T-cell (primary cell): ENCODE measurements at regions not wholly inside any gene's neighbourhood (a gene's known extent, or its start where the extent isn't known, plus 50 kb on each side); places are given as distances from the start of the nearest gene placed in this dataset.

Experiments used
- ATAC-seq, 4 experiments: fragments of 200-7000 bp in 3 of 4; fragments of 150-1000 bp in 1 of 4; cut with Tn5 transposase; replicated peaks in 1 of 4; 1 replicate in 3 of 4; 2 replicates in 1 of 4; pipeline ENCODE4 v1.10.0; 2021; ENCODE audit warnings: moderate library complexity in 3 of 4, mild to moderate bottlenecking in 2 of 4, moderate number of reproducible peaks in 1 of 4
- CTCF ChIA-PET, 2 donors: fragments of 300-600 bp; sonication (Branson Sonifier 250); formaldehyde crosslinking; loops; one replicate each; lab custom pipeline; 2022; ENCODE audit warnings: antibody characterized with exemption in 2 of 2; lab: Charles Lee
- POLR2A ChIA-PET, 2 donors: fragments of 300-600 bp; sonication (Branson Sonifier 250); formaldehyde crosslinking; loops; one replicate each; lab custom pipeline; 2022; ENCODE audit warnings: antibody characterized with exemption in 2 of 2; lab: Charles Lee
- DNase-seq, 35 experiments: peaks; one replicate each; pipeline versions ENCODE4 v3.0.0 to v3.0.0-alpha.2; 2013 to 2023
- H3K27ac ChIP-seq: one replicate; pipeline ENCODE4 v1.5.1; 2013; ENCODE audit warnings: low read length
- H3K27me3 ChIP-seq, 2 experiments: replicated peaks in 1 of 2; 1 replicate in 1 of 2; 2 replicates in 1 of 2; pipeline versions ENCODE4 v1.6.1 to v1.7.0; 2013; ENCODE audit warnings: low read length in 1 of 2, mixed read lengths in 1 of 2; ENCODE audit not compliant: control insufficient read depth in 2 of 2, insufficient read depth in 2 of 2; ENCODE audit errors: extremely low read depth in 1 of 2
- H3K36me3 ChIP-seq, 2 donors: 1 replicate in 1 of 2; 2 replicates in 1 of 2; pipeline versions ENCODE4 v1.6.1 to v1.7.0; 2013; ENCODE audit warnings: low read length in 1 of 2; ENCODE audit not compliant: control insufficient read depth in 2 of 2, insufficient read depth in 1 of 2; ENCODE audit errors: extremely low read depth in 1 of 2
- H3K4me1 ChIP-seq, 2 experiments: 1 replicate in 1 of 2; 2 replicates in 1 of 2; pipeline versions ENCODE4 v1.6.1 to v1.7.0; 2013; ENCODE audit warnings: low read length in 2 of 2, mixed read lengths in 1 of 2; ENCODE audit not compliant: insufficient read depth in 2 of 2, control insufficient read depth in 1 of 2; ENCODE audit errors: extremely low read depth in 1 of 2
- H3K4me3 ChIP-seq, 2 donors: 1 replicate in 1 of 2; 2 replicates in 1 of 2; pipeline versions ENCODE4 v1.5.1 to v1.7.0; 2013; ENCODE audit warnings: mild to moderate bottlenecking in 2 of 2, low read length in 1 of 2, moderate library complexity in 1 of 2; ENCODE audit not compliant: control insufficient read depth in 1 of 2; ENCODE audit errors: extremely low read depth in 1 of 2
- H3K9me3 ChIP-seq: 2 replicates; pipeline ENCODE4 v1.7.0; 2013
- H3K27ac Mint-ChIP-seq, 2 donors: one replicate each; pipeline ENCODE4 v1.8.0; 2020 to 2021; ENCODE audit warnings: mild to moderate bottlenecking in 2 of 2, mixed read lengths in 2 of 2
- H3K27me3 Mint-ChIP-seq, 2 donors: one replicate each; pipeline ENCODE4 v1.8.0; 2021 to 2022; ENCODE audit warnings: mixed read lengths in 2 of 2
- H3K36me3 Mint-ChIP-seq: one replicate; pipeline ENCODE4 v1.8.0; 2021; ENCODE audit warnings: mixed read lengths
- H3K4me1 Mint-ChIP-seq, 3 donors: one replicate each; pipeline ENCODE4 v1.8.0; 2020 to 2022; ENCODE audit warnings: mixed read lengths in 3 of 3, mild to moderate bottlenecking in 1 of 3
- H3K4me3 Mint-ChIP-seq, 3 donors: one replicate each; pipeline ENCODE4 v1.8.0; 2020 to 2022; ENCODE audit warnings: mild to moderate bottlenecking in 3 of 3, mixed read lengths in 3 of 3, moderate library complexity in 3 of 3
- H3K9me3 Mint-ChIP-seq, 3 donors: one replicate each; pipeline ENCODE4 v1.8.0; 2020 to 2022; ENCODE audit warnings: mixed read lengths in 3 of 3
- WGBS: methylation state at CpG from one replicate; pipeline ENCODE4 v1.1.5; 2013; ENCODE audit warnings: missing lambda C conversion rate; ENCODE audit not compliant: insufficient coverage; 5-methylcytosine and 5-hydroxymethylcytosine counted together

GRCh38 chr11:92416971-92417725 lies 192.5 kb downstream of the FAT3 start:
- H3K27me3 Mint-ChIP-seq: no peaks in the 10 kb centered on the region
- H3K27ac ChIP-seq: no peak overlapping the region

GRCh38 chr11:92423115-92424034 lies 198.8 kb downstream of the FAT3 start:
- Histone ChIP-seq H3K4me3 (no peak overlapping the region), H3K27ac (no peak overlapping the region), H3K4me1 (no peaks in the 10 kb centered on the region), H3K9me3 (no peaks in the 10 kb centered on the region), H3K36me3 (no peaks in the 10 kb centered on the region), H3K27me3 (no peaks in the 10 kb centered on the region)
- DNase-seq (no peak), ATAC-seq (no peak)
- Mint-ChIP-seq H3K4me1 (no peaks in the 10 kb centered on the region), H3K4me3 (no peak overlapping the region), H3K9me3 (peaks cover 0 to 10% (median 6%) of the 10 kb centered on the region in 3 donors), H3K27me3 (no peaks in the 10 kb centered on the region), H3K36me3 (no peaks in the 10 kb centered on the region), H3K27ac (no peak overlapping the region)
- ChIA-PET POLR2A (no interaction called here), CTCF (no interaction called here)
- no CpG with 5 or more reads among the region's 6 CpGs for WGBS

More at GRCh38 chr11:92416971-92417725, 192.5 kb downstream of the FAT3 start:
- H3K36me3 Mint-ChIP-seq: no peaks in the 10 kb centered on the region
- Histone ChIP-seq H3K4me1 (no peaks in the 10 kb centered on the region), H3K36me3 (no peaks in the 10 kb centered on the region), H3K4me3 (no peak overlapping the region), H3K27me3 (no peaks in the 10 kb centered on the region), H3K9me3 (no peaks in the 10 kb centered on the region)
- ChIA-PET CTCF (no interaction called here), POLR2A (no interaction called here)
- no peak overlapping the region for H3K27ac Mint-ChIP-seq
- H3K9me3 Mint-ChIP-seq: peaks cover 0 to 4% (median 0%) of the 10 kb centered on the region in 3 donors
- H3K4me3 Mint-ChIP-seq: no peak overlapping the region
- no peak for DNase-seq
- ATAC-seq: no peak
- peaks cover 0 to 3% (median 0%) of the 10 kb centered on the region in 3 donors for H3K4me1 Mint-ChIP-seq
- no CpG with 5 or more reads among the region's 1 CpG for WGBS

- H3K36me3 Mint-ChIP-seq: no peaks in the 10 kb centered on the region
- CTCF ChIA-PET: no interaction called here
Measured at GRCh38 chr11:92424281-92424680, 199.7 kb downstream of the FAT3 start.

GRCh38 chr11:92425127-92425526 lies 200.5 kb downstream of the FAT3 start:
- CTCF ChIA-PET: no interaction called here
- DNase-seq: no peak
- Histone ChIP-seq H3K27ac (no peak overlapping the region), H3K9me3 (no peaks in the 10 kb centered on the region), H3K4me1 (no peaks in the 10 kb centered on the region), H3K27me3 (no peaks in the 10 kb centered on the region), H3K4me3 (no peak overlapping the region), H3K36me3 (no peaks in the 10 kb centered on the region)
- H3K27me3 Mint-ChIP-seq: no peaks in the 10 kb centered on the region
- no peak overlapping the region for H3K4me3 Mint-ChIP-seq
- H3K4me1 Mint-ChIP-seq: no peaks in the 10 kb centered on the region
- POLR2A ChIA-PET: no interaction called here
- no peaks in the 10 kb centered on the region for H3K36me3 Mint-ChIP-seq
- no peak overlapping the region for H3K27ac Mint-ChIP-seq
- peaks cover 6 to 21% (median 15%) of the 10 kb centered on the region in 3 donors for H3K9me3 Mint-ChIP-seq
- no peak for ATAC-seq
- WGBS: no CpG with 5 or more reads among the region's 6 CpGs

More at GRCh38 chr11:92424281-92424680, 199.7 kb downstream of the FAT3 start:
- POLR2A ChIA-PET: no interaction called here
- Histone ChIP-seq H3K9me3 (no peaks in the 10 kb centered on the region), H3K4me1 (no peaks in the 10 kb centered on the region), H3K4me3 (no peak overlapping the region), H3K36me3 (no peaks in the 10 kb centered on the region), H3K27me3 (no peaks in the 10 kb centered on the region), H3K27ac (no peak overlapping the region)
- Mint-ChIP-seq H3K9me3 (peaks cover 0 to 15% (median 15%) of the 10 kb centered on the region in 3 donors), H3K27ac (no peak overlapping the region), H3K4me1 (no peaks in the 10 kb centered on the region), H3K27me3 (no peaks in the 10 kb centered on the region), H3K4me3 (no peak overlapping the region)
- no peak for ATAC-seq
- DNase-seq: no peak

GRCh38 chr11:92432515-92432914 lies 207.9 kb downstream of the FAT3 start:
- CTCF ChIA-PET: no interaction called here

GRCh38 chr11:92436034-92436920 lies 211.7 kb downstream of the FAT3 start:
- ChIA-PET POLR2A (no interaction called here), CTCF (no interaction called here)
- DNase-seq (no peak), ATAC-seq (no peak)
- H3K36me3 ChIP-seq: no peaks in the 10 kb centered on the region
- H3K9me3 ChIP-seq: no peaks in the 10 kb centered on the region
- H3K27ac Mint-ChIP-seq: no peak overlapping the region
- H3K9me3 Mint-ChIP-seq: peaks cover 0 to 5% (median 0%) of the 10 kb centered on the region in 3 donors
- no peaks in the 10 kb centered on the region for H3K36me3 Mint-ChIP-seq
- H3K27me3 ChIP-seq: no peaks in the 10 kb centered on the region
- no peak overlapping the region for H3K27ac ChIP-seq
- no peaks in the 10 kb centered on the region for H3K4me1 Mint-ChIP-seq
- no peaks in the 10 kb centered on the region for H3K4me1 ChIP-seq
- no peaks in the 10 kb centered on the region for H3K27me3 Mint-ChIP-seq
- no peak overlapping the region for H3K4me3 ChIP-seq
- no peak overlapping the region for H3K4me3 Mint-ChIP-seq
- 90% methylated on average over 6 of the region's 8 CpGs for WGBS

More at GRCh38 chr11:92432515-92432914, 207.9 kb downstream of the FAT3 start:
- H3K36me3 ChIP-seq: no peaks in the 10 kb centered on the region
- H3K27me3 ChIP-seq: no peaks in the 10 kb centered on the region
- H3K9me3 ChIP-seq: no peaks in the 10 kb centered on the region
- H3K27ac ChIP-seq: no peak overlapping the region
- Mint-ChIP-seq H3K36me3 (no peaks in the 10 kb centered on the region), H3K4me3 (no peak overlapping the region), H3K4me1 (no peaks in the 10 kb centered on the region), H3K27me3 (no peaks in the 10 kb centered on the region), H3K9me3 (peaks cover 7 to 19% (median 10%) of the 10 kb centered on the region in 3 donors), H3K27ac (no peak overlapping the region)
- DNase-seq: no peak
- 75% methylated on average over 2 of the region's 4 CpGs for WGBS
- no peak overlapping the region for H3K4me3 ChIP-seq
- ATAC-seq: no peak
- H3K4me1 ChIP-seq: no peaks in the 10 kb centered on the region
- POLR2A ChIA-PET: no interaction called here
